ENCODE measurements at regions not wholly inside any gene's neighbourhood (a gene's known extent, or its start where the extent isn't known, plus 50 kb on each side); places are given as distances from the start of the nearest gene placed in this dataset.

DNA sequence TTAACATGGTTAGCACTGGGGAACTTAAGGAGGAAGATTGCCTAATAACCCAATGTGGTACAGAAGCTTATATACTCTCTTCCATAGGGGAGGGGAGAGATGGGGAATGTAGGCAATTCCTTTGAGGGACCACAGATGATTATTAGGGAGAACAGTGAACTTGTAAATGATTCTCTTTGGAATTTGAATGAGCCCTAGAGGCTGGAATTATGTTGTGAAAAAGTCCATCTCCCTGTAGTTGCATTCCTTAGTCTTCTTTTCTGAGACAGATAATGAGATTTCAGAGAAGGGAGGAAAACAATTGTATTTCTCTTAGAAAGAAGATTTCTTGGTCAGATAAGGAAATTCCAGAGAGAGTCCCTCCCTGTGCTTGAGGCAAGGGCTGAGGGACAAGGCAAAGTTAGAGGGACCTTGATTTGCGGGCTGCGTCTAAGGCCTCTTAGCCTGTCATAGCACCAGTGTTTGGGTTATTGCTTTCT is 89.0 kb upstream of the HMCN1 start:
- H3K4me1 ChIP-seq (ENCODE audit: control insufficient read depth in 1 of 2, insufficient read depth in 2 of 2, low read depth in 1 of 2, low read length in 1 of 2): peaks cover 9 to 24% of the 10 kb centered on the region in 2 experiments; a peak in 3 of 4 replicates
- TF ChIP-seq JUND (IDR thresholded peaks at IDR 0.05): no peak
- TF ChIP-seq RFX5 (IDR thresholded peaks at IDR 0.05; ENCODE audit: low read length): no peak
- no peak for TF ChIP-seq RAD21 (IDR thresholded peaks at IDR 0.05; ENCODE audit: low read length)
- TF ChIP-seq, protein P1, sequence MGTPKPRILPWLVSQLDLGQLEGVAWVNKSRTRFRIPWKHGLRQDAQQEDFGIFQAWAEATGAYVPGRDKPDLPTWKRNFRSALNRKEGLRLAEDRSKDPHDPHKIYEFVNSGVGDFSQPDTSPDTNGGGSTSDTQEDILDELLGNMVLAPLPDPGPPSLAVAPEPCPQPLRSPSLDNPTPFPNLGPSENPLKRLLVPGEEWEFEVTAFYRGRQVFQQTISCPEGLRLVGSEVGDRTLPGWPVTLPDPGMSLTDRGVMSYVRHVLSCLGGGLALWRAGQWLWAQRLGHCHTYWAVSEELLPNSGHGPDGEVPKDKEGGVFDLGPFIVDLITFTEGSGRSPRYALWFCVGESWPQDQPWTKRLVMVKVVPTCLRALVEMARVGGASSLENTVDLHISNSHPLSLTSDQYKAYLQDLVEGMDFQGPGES (IDR thresholded peaks at IDR 0.05; ENCODE audit: low read depth, low read length): no peak
- TF ChIP-seq, protein P2, sequence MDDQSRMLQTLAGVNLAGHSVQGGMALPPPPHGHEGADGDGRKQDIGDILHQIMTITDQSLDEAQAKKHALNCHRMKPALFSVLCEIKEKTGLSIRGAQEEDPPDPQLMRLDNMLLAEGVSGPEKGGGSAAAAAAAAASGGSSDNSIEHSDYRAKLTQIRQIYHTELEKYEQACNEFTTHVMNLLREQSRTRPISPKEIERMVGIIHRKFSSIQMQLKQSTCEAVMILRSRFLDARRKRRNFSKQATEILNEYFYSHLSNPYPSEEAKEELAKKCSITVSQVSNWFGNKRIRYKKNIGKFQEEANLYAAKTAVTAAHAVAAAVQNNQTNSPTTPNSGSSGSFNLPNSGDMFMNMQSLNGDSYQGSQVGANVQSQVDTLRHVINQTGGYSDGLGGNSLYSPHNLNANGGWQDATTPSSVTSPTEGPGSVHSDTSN (IDR thresholded peaks at IDR 0.05): 0 out of 2 replicates have a peak, but pooled peaks have one; percentile 1
- H4K20me1 ChIP-seq (ENCODE audit: insufficient read depth): no peaks in the 10 kb centered on the region
- H3K27ac ChIP-seq (ENCODE audit: low read depth in 2 of 2, low read length in 1 of 2): peak overlapping the region; percentile 85 to 95
- no peaks in the 10 kb centered on the region for H3K36me3 ChIP-seq (replicated peaks in 1 of 2; ENCODE audit: control insufficient read depth in 1 of 2, insufficient read depth in 2 of 2, low read length in 1 of 2)
- peaks cover 24% of the 10 kb centered on the region for H3F3A ChIP-seq (replicated peaks; ENCODE audit: insufficient read depth)
- no peaks in the 10 kb centered on the region for H3K9me2 ChIP-seq
- H3K4me3 ChIP-seq (ENCODE audit: low read depth in 2 of 2, low read length in 1 of 2): no peak overlapping the region
- WGBS (ENCODE audit: low lambda C conversion rate): 100% methylated on average over 2 of the region's 2 CpGs
- ChIA-PET POLR2A (no interaction called here), CTCF (interaction anchor here (0.9 to 1.1 kb wide), 2 partner anchors 36 to 49 kb away, joined by 3 to 5 read pairs; no protein-coding TSS in a partner anchor)
- no peaks in the 10 kb centered on the region for H3K27me3 ChIP-seq (ENCODE audit: insufficient read depth)
- H3K79me2 ChIP-seq (ENCODE audit: insufficient read depth): no peaks in the 10 kb centered on the region
- H2AFZ ChIP-seq (ENCODE audit: low read depth): no peak overlapping the region
- no peak overlapping the region for H3K4me2 ChIP-seq
- no peaks in the 10 kb centered on the region for H3K9me3 ChIP-seq
- H3K9ac ChIP-seq: no peak overlapping the region
- DNase-seq: no peak

DNA sequence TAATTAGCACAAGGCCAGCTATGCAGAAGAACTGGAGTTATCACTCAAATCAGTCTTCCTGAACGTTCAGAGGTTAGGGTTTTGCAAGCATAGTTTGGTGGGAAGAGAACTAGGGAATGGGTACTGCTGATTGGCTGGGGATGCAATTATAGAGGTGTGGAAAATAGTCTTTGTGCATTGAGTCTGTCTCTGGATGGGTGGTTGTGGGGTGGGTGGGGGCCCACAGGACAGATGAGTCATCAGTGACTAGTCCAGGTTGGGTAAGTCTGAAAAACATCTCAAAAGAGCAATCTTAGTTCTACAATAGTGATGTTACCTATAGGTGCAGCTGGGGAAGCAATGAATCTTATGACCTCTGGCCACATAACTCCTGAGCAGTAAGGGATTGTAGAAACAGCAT is 89.7 kb upstream of the HMCN1 start:
- DNase-seq: no peak
- no peaks in the 10 kb centered on the region for H3K36me3 ChIP-seq (replicated peaks in 1 of 2; ENCODE audit: control insufficient read depth in 1 of 2, insufficient read depth in 2 of 2, low read length in 1 of 2)
- H3K79me2 ChIP-seq (ENCODE audit: insufficient read depth): no peaks in the 10 kb centered on the region
- 0% methylated on average over 1 of the region's 1 CpG for WGBS (ENCODE audit: low lambda C conversion rate)
- peaks cover 9 to 24% of the 10 kb centered on the region in 2 experiments; a peak in 3 of 4 replicates for H3K4me1 ChIP-seq (ENCODE audit: control insufficient read depth in 1 of 2, insufficient read depth in 2 of 2, low read depth in 1 of 2, low read length in 1 of 2)
- ChIA-PET POLR2A (no interaction called here), CTCF (interaction anchor here (0.9 kb wide), 1 partner anchor 37 kb away, joined by 3 read pairs; no protein-coding TSS in a partner anchor)
- H3K9me3 ChIP-seq: no peaks in the 10 kb centered on the region
- TF ChIP-seq ELF1 (IDR thresholded peaks at IDR 0.05) (no peak), EP300 (IDR thresholded peaks at IDR 0.05; ENCODE audit: borderline replicate concordance in 1 of 2, low read depth in 1 of 2, low read length in 1 of 2) (no peak), TEAD4 (IDR thresholded peaks at IDR 0.05; ENCODE audit: borderline replicate concordance, insufficient read depth) (no peak), MXI1 (IDR thresholded peaks at IDR 0.05; ENCODE audit: low read depth, low read length) (no peak), FOXJ3 (CRISPR knock-in tag; IDR thresholded peaks at IDR 0.05) (no peak), TCF12 (IDR thresholded peaks at IDR 0.05) (no peak), RXRA (IDR thresholded peaks at IDR 0.05; ENCODE audit: borderline replicate concordance, low read depth) (no peak), MEF2A (IDR thresholded peaks at IDR 0.05; ENCODE audit: borderline replicate concordance, low read depth) (no peak), RAD21 (IDR thresholded peaks at IDR 0.05; ENCODE audit: low read length) (no peak), RFX5 (IDR thresholded peaks at IDR 0.05; ENCODE audit: low read length) (no peak), GATA2 (CRISPR knock-in tag; IDR thresholded peaks at IDR 0.05) (no peak), RCOR1 (IDR thresholded peaks at IDR 0.05; ENCODE audit: low read length) (no peak), TAF1 (IDR thresholded peaks at IDR 0.05; ENCODE audit: borderline replicate concordance, low read depth, low read length) (no peak), NRF1 (IDR thresholded peaks at IDR 0.05; ENCODE audit: low read depth, low read length) (no peak)
- TF ChIP-seq, protein P3, sequence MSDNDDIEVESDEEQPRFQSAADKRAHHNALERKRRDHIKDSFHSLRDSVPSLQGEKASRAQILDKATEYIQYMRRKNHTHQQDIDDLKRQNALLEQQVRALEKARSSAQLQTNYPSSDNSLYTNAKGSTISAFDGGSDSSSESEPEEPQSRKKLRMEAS (IDR thresholded peaks at IDR 0.05; ENCODE audit: low read depth): no peak
- TF ChIP-seq, protein P4, sequence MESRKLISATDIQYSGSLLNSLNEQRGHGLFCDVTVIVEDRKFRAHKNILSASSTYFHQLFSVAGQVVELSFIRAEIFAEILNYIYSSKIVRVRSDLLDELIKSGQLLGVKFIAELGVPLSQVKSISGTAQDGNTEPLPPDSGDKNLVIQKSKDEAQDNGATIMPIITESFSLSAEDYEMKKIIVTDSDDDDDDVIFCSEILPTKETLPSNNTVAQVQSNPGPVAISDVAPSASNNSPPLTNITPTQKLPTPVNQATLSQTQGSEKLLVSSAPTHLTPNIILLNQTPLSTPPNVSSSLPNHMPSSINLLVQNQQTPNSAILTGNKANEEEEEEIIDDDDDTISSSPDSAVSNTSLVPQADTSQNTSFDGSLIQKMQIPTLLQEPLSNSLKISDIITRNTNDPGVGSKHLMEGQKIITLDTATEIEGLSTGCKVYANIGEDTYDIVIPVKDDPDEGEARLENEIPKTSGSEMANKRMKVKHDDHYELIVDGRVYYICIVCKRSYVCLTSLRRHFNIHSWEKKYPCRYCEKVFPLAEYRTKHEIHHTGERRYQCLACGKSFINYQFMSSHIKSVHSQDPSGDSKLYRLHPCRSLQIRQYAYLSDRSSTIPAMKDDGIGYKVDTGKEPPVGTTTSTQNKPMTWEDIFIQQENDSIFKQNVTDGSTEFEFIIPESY (IDR thresholded peaks at IDR 0.05; ENCODE audit: borderline replicate concordance, low read depth): no peak
- TF ChIP-seq, protein P5, sequence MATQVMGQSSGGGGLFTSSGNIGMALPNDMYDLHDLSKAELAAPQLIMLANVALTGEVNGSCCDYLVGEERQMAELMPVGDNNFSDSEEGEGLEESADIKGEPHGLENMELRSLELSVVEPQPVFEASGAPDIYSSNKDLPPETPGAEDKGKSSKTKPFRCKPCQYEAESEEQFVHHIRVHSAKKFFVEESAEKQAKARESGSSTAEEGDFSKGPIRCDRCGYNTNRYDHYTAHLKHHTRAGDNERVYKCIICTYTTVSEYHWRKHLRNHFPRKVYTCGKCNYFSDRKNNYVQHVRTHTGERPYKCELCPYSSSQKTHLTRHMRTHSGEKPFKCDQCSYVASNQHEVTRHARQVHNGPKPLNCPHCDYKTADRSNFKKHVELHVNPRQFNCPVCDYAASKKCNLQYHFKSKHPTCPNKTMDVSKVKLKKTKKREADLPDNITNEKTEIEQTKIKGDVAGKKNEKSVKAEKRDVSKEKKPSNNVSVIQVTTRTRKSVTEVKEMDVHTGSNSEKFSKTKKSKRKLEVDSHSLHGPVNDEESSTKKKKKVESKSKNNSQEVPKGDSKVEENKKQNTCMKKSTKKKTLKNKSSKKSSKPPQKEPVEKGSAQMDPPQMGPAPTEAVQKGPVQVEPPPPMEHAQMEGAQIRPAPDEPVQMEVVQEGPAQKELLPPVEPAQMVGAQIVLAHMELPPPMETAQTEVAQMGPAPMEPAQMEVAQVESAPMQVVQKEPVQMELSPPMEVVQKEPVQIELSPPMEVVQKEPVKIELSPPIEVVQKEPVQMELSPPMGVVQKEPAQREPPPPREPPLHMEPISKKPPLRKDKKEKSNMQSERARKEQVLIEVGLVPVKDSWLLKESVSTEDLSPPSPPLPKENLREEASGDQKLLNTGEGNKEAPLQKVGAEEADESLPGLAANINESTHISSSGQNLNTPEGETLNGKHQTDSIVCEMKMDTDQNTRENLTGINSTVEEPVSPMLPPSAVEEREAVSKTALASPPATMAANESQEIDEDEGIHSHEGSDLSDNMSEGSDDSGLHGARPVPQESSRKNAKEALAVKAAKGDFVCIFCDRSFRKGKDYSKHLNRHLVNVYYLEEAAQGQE (IDR thresholded peaks at IDR 0.05; ENCODE audit: low read depth, low read length): no peak
- H3K27me3 ChIP-seq (ENCODE audit: insufficient read depth): no peaks in the 10 kb centered on the region
- H3K9me2 ChIP-seq: no peaks in the 10 kb centered on the region
- H3K27ac ChIP-seq (ENCODE audit: low read depth in 2 of 2, low read length in 1 of 2): peak overlapping the region in 1 of 2 experiments; percentile 95; a peak in 1 of 4 replicates
- no peak overlapping the region for H3K4me3 ChIP-seq (ENCODE audit: low read depth in 2 of 2, low read length in 1 of 2)
- no peak overlapping the region for H2AFZ ChIP-seq (ENCODE audit: low read depth)
- H3F3A ChIP-seq (replicated peaks; ENCODE audit: insufficient read depth): peaks cover 24% of the 10 kb centered on the region
- no peaks in the 10 kb centered on the region for H4K20me1 ChIP-seq (ENCODE audit: insufficient read depth)
- H3K4me2 ChIP-seq: no peak overlapping the region
- H3K9ac ChIP-seq: no peak overlapping the region
